Endothelial cell of umbilical vein (primary cell): ENCODE measurements at regions not wholly inside any gene's neighbourhood (a gene's known extent, or its start where the extent isn't known, plus 50 kb on each side); places are given as distances from the start of the nearest gene placed in this dataset.
"Not testable (repeated sequence)": the region's sequence is repeated elsewhere in the genome, so short reads cannot be mapped to it uniquely, and the experiment has no call there.

Source experiments
- BruUV-seq: library from RNA; stranded (reverse); fragments of 400-500 nt; replicated peaks from 2 replicates; lab custom pipeline; 2021; lab: Mats Ljungman, UMichigan
- CTCF ChIA-PET: fragments of 300-600, 350-600 bp; sonication (Branson Sonifier 250); formaldehyde crosslinking; loops from one replicate; lab custom pipeline; 2021; ENCODE audit warnings: antibody characterized with exemption, inconsistent platforms; lab: Charles Lee
- POLR2A ChIA-PET: fragments of 300-600, 350-600 bp; sonication (Branson Sonifier 250); formaldehyde crosslinking; loops from one replicate; lab custom pipeline; 2021; ENCODE audit warnings: antibody characterized with exemption, inconsistent platforms; lab: Charles Lee
- DNase-seq: peaks from one replicate; pipeline ENCODE4 v3.0.0-alpha.2; 2011; ENCODE audit warnings: low read depth, low spot score
- FAIRE-seq: peaks from 2 replicates; lab custom pipeline; 2011; peaks lifted over from hg19 to GRCh38; lab: Jason Lieb, UNC
- H2AFZ ChIP-seq: 2 replicates; pipeline ENCODE4 v1.6.0; 2012; ENCODE audit warnings: low read depth, low read length, control low read depth, inconsistent platforms
- H3K27ac ChIP-seq: 2 replicates; pipeline ENCODE4 v1.5.1; 2011; ENCODE audit warnings: low read depth, mild to moderate bottlenecking, control low read depth, low read length, moderate library complexity; ENCODE audit not compliant: insufficient read depth
- H3K27me3 ChIP-seq, 2 experiments: 2 replicates each; pipeline versions ENCODE4 v1.6.0 to v1.6.1; 2011; ENCODE audit warnings: low read length in 2 of 2, mixed read lengths in 1 of 2; ENCODE audit not compliant: control insufficient read depth in 2 of 2, insufficient read depth in 2 of 2
- H3K36me3 ChIP-seq, 2 experiments: 2 replicates in 1 of 2; 3 replicates in 1 of 2; pipeline ENCODE4 v1.5.1; 2011; ENCODE audit warnings: low read length in 2 of 2, mild to moderate bottlenecking in 1 of 2, moderate library complexity in 1 of 2; ENCODE audit not compliant: control insufficient read depth in 2 of 2, insufficient read depth in 2 of 2; ENCODE audit errors: extremely low read depth in 1 of 2
- H3K4me1 ChIP-seq: 3 replicates; pipeline ENCODE4 v1.5.1; 2011; ENCODE audit warnings: mild to moderate bottlenecking, low read length; ENCODE audit not compliant: control insufficient read depth, insufficient read depth; ENCODE audit errors: extremely low read depth
- H3K4me2 ChIP-seq: 2 replicates; pipeline ENCODE4 v1.6.1; 2011; ENCODE audit warnings: low read length, control low read depth, mixed read lengths; ENCODE audit not compliant: insufficient read depth
- H3K4me3 ChIP-seq, 3 experiments: fragments of 200-600 bp in 1 of 3; sonication (generic), shearing (Covaris generic) in 1 of 3; replicated peaks in 1 of 3; 2 replicates each; pipeline ENCODE4 v1.5.1; 2011 to 2016; ENCODE audit warnings: control low read depth in 3 of 3, low read length in 3 of 3, mild to moderate bottlenecking in 2 of 3, inconsistent platforms in 1 of 3, low read depth in 1 of 3, moderate library complexity in 1 of 3; ENCODE audit not compliant: insufficient read depth in 1 of 3
- H3K79me2 ChIP-seq: 2 replicates; pipeline ENCODE4 v1.6.0; 2012; ENCODE audit warnings: low read length, inconsistent platforms; ENCODE audit not compliant: control insufficient read depth, insufficient read depth
- H3K9ac ChIP-seq: replicated peaks from 2 replicates; pipeline ENCODE3; 2011; ENCODE audit warnings: low read length, control low read depth; ENCODE audit not compliant: insufficient read depth; ENCODE audit errors: extremely low read depth
- H3K9me1 ChIP-seq: replicated peaks from 3 replicates; pipeline ENCODE4 v1.6.0; 2011; ENCODE audit warnings: mild to moderate bottlenecking, low read length; ENCODE audit not compliant: control insufficient read depth, insufficient read depth; ENCODE audit errors: extremely low read depth
- H3K9me3 ChIP-seq: replicated peaks from 2 replicates; pipeline ENCODE4 v1.5.1; 2012; ENCODE audit warnings: low read length, inconsistent platforms; ENCODE audit not compliant: control insufficient read depth, insufficient read depth
- H4K20me1 ChIP-seq: replicated peaks from 2 replicates; pipeline ENCODE3; 2011; ENCODE audit warnings: mild to moderate bottlenecking, low read length; ENCODE audit not compliant: control insufficient read depth, insufficient read depth; ENCODE audit errors: extremely low read depth
- GATA2 ChIP-seq: IDR thresholded peaks from 2 replicates; pipeline ENCODE4 v1.7.0; 2011; ENCODE audit warnings: low read depth, mild to moderate bottlenecking, moderate library complexity, mixed read lengths, low read length; ENCODE audit not compliant: insufficient read length, insufficient read depth
- JUN ChIP-seq: IDR thresholded peaks from 2 replicates; pipeline ENCODE4 v1.6.1; 2011; ENCODE audit warnings: borderline replicate concordance, low read depth; ENCODE audit not compliant: insufficient read length, insufficient read depth
- MAX ChIP-seq: IDR thresholded peaks from 2 replicates; pipeline ENCODE4 v1.6.1; 2011; ENCODE audit not compliant: insufficient read depth, insufficient read length
- MYC ChIP-seq: IDR thresholded peaks from one replicate; pipeline ENCODE4 v1.6.1; 2011; ENCODE audit warnings: mild to moderate bottlenecking, low read depth, low read length
- POLR2A ChIP-seq: IDR thresholded peaks from 2 replicates; pipeline ENCODE4 v1.6.1; 2012; ENCODE audit warnings: low read depth, mild to moderate bottlenecking, control low read depth, low read length
- POLR2AphosphoS5 ChIP-seq: IDR thresholded peaks from 2 replicates; pipeline ENCODE4 v1.6.1; 2012; ENCODE audit warnings: low read depth, mild to moderate bottlenecking, control low read depth, low read length, moderate library complexity; ENCODE audit not compliant: insufficient read depth
- dilution Hi-C: fragments of 300-500 bp; cut with MboI; formaldehyde crosslinking; loops from one replicate; pipeline ENCODE4 v1.15.0; 2019; ENCODE audit warnings: low sequenced_read_pairs; ENCODE audit not compliant: extremely low pct_ligation_motif_present
- intact Hi-C: fragments of 100-400 bp; cut with micrococcal nuclease; formaldehyde crosslinking; loops from one replicate; pipeline ENCODE4 v1.10.0; 2022

DNA sequence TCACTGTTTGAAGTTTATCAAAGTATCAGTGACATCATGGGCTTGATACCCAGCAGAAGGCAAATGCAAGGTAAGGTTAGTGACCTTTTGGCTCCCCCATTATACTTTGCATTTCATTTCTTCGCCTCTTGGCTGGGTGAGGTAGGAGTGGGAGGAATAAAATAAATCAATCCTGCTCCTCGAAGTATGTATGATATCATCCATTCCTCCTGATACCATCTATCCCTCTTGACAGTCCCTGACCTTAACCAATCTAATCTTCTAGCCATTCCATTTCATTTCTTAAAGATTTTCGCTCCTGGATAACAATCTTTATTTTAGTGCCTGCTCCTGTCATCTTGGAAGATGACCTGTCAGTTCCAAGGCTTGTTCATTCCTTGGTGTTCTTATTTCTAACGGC, 1083.3 kb downstream of the NXPH1 start:
- no peaks in the 10 kb centered on the region for H3K4me1 ChIP-seq
- H3K9ac ChIP-seq, result no peak overlapping the region
- H3K9me1 ChIP-seq, result no peaks in the 10 kb centered on the region
- ChIA-PET CTCF (no interaction called here), POLR2A (no interaction called here)
- H3K27me3 ChIP-seq, result no peaks in the 10 kb centered on the region
- H3K27ac ChIP-seq, result no peak overlapping the region
- H4K20me1 ChIP-seq, result no peaks in the 10 kb centered on the region
- BruUV-seq, result no TSS peak
- H3K4me3 ChIP-seq, result no peak overlapping the region
- intact Hi-C loops (no loop called here), dilution Hi-C loops (no loop called here)
- H3K79me2 ChIP-seq, result no peaks in the 10 kb centered on the region
- no peaks in the 10 kb centered on the region for H3K36me3 ChIP-seq
- H2AFZ ChIP-seq, result no peak overlapping the region
- no peak overlapping the region for H3K4me2 ChIP-seq
- no peaks in the 10 kb centered on the region for H3K9me3 ChIP-seq
- DNase-seq, result no peak
- FAIRE-seq, result no peak
- no peak for TF ChIP-seq MYC
- TF ChIP-seq POLR2AphosphoS5, result no peak
- no peak for TF ChIP-seq MAX
- TF ChIP-seq GATA2, result no peak
- no peak for TF ChIP-seq JUN
- TF ChIP-seq POLR2A, result no peak

DNA sequence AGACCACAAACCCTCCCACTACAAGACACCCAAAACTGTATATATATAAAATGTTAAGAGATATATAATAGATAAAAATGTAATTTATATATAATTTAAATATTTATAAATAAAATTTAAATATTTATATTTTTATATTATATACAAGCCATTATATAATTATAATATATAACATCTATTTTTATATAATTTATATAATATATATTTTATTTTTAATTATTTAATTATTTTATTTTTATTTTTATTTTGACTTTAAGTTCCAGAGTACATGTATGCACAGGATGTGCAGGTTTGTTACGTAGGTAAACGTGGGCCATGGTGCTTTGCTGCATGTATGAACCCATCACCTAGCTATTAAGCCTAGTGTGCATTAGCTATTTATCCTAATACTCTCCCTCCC, 1090.2 kb downstream of the NXPH1 start:
- no peak for FAIRE-seq
- no peak for TF ChIP-seq JUN
- CTCF ChIA-PET, result interaction anchor here (1.4 kb wide), 1 partner anchor 13 kb away, joined by 3 read pairs; no protein-coding TSS in a partner anchor

GRCh38 chr7:9552431-9552830, 1119.0 kb downstream of the NXPH1 start:
- H3K9me3 ChIP-seq, BruUV-seq, H3K4me3 ChIP-seq, CTCF ChIA-PET, H4K20me1 ChIP-seq, H3K4me2 ChIP-seq, FAIRE-seq, H3K4me1 ChIP-seq, POLR2A ChIA-PET, H3K9ac ChIP-seq, H3K9me1 ChIP-seq, DNase-seq, intact Hi-C loops, H3K27ac ChIP-seq, H3K79me2 ChIP-seq, H2AFZ ChIP-seq, dilution Hi-C loops, H3K36me3 ChIP-seq, H3K27me3 ChIP-seq: not testable (repeated sequence)

More for the DNA sequence above, 1090.2 kb downstream of the NXPH1 start:
- Histone ChIP-seq H3K27ac (no peak overlapping the region), H3K9me3 (no peaks in the 10 kb centered on the region), H3K36me3 (no peaks in the 10 kb centered on the region), H3K27me3 (no peaks in the 10 kb centered on the region), H3K79me2 (no peaks in the 10 kb centered on the region), H4K20me1 (no peaks in the 10 kb centered on the region), H2AFZ (no peak overlapping the region), H3K4me3 (no peak overlapping the region), H3K9ac (no peak overlapping the region), H3K9me1 (no peaks in the 10 kb centered on the region), H3K4me1 (no peaks in the 10 kb centered on the region), H3K4me2 (no peak overlapping the region)
- POLR2A ChIA-PET, result no interaction called here
- DNase-seq, result no peak
- intact Hi-C loops, result no loop called here
- no TSS peak for BruUV-seq
- dilution Hi-C loops, result no loop called here
